ENCODE measurements at regions not wholly inside any gene's neighbourhood (a gene's known extent, or its start where the extent isn't known, plus 50 kb on each side); places are given as distances from the start of the nearest gene placed in this dataset.

DNA sequence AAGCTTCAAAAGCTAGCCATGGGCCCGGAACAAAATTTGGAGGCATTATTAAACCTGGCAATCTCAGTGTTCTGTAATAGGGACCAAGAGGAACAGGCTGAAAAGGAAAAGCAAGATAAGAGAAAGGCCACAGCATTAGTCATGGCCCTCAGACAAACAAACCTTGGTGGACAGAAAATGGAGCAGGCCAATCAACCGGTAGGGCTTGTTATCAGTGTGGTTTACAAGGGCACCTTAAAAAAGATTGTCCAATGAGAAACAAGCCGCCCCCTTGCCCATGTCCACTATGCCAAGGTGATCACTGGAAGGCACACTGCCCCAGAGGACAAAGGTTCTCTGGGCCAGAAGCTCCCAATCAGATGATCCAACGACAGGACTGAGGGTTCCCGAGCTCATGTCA, 653.9 kb upstream of the TMEM132C start:
- H3K4me1 Mint-ChIP-seq: peaks cover 36 to 39% of the 10 kb centered on the region in 2 experiments
- Histone ChIP-seq H4K5ac (ENCODE audit: insufficient read length, low read depth, low read length) (no peak overlapping the region), H3K4me1 (ENCODE audit: insufficient read depth, low read length) (no peaks in the 10 kb centered on the region), H4K91ac (ENCODE audit: insufficient read length, low read depth, low read length) (no peak overlapping the region), H3K79me1 (ENCODE audit: insufficient read depth, low read depth, low read length, poor library complexity, severe bottlenecking) (no peaks in the 10 kb centered on the region), H2BK20ac (ENCODE audit: low read depth, low read length, poor library complexity, severe bottlenecking) (no peak overlapping the region), H3K4me2 (ENCODE audit: insufficient read depth, insufficient read length, low read length) (no peak overlapping the region), H3K9ac (ENCODE audit: extremely low read depth, insufficient read length, low read length) (no peak overlapping the region), H3K56ac (ENCODE audit: insufficient read length, low read depth, low read length) (no peak overlapping the region), H2BK5ac (ENCODE audit: insufficient read length, low read length) (no peak overlapping the region), H3K14ac (ENCODE audit: insufficient read depth, low read length) (no peak overlapping the region), H3K9me3 (ENCODE audit: control insufficient read depth, low read depth, low read length) (no peaks in the 10 kb centered on the region), H4K20me1 (ENCODE audit: control insufficient read depth, insufficient read depth, insufficient read length) (no peaks in the 10 kb centered on the region), H3K23me2 (ENCODE audit: insufficient read length, low read depth, low read length, poor library complexity, severe bottlenecking) (no peaks in the 10 kb centered on the region), H3K23ac (ENCODE audit: insufficient read length, low read depth, low read length) (no peak overlapping the region), H3T11ph (ENCODE audit: low read length) (no peak overlapping the region), H2AFZ (ENCODE audit: low read length) (no peak overlapping the region), H2BK15ac (ENCODE audit: low read depth, low read length) (no peak overlapping the region), H3K4ac (ENCODE audit: low read depth, low read length) (no peak overlapping the region), H2AK5ac (ENCODE audit: insufficient read length, low read length) (no peak overlapping the region), H3K79me2 (ENCODE audit: insufficient read depth, low read length) (no peaks in the 10 kb centered on the region), H2BK120ac (ENCODE audit: low read depth, low read length, poor library complexity, severe bottlenecking) (no peak overlapping the region), H2BK12ac (ENCODE audit: insufficient read length, low read depth, low read length) (no peak overlapping the region), H4K8ac (replicated peaks; ENCODE audit: insufficient read length, low read depth, low read length) (no peak overlapping the region), H3K27ac (ENCODE audit: insufficient read length, low read depth, low read length) (no peak overlapping the region), H3K27me3 (ENCODE audit: insufficient read depth, low read length) (no peaks in the 10 kb centered on the region), H3K18ac (ENCODE audit: insufficient read length, low read depth, low read length) (no peak overlapping the region)
- peaks cover 2% of the 10 kb centered on the region for H3K27me3 Mint-ChIP-seq (ENCODE audit: low read depth)
- no peak for DNase-seq
- H3K36me3 Mint-ChIP-seq (ENCODE audit: insufficient read depth in 1 of 3, low read depth in 3 of 3): peaks cover 0 to 5% (median 2%) of the 10 kb centered on the region in 3 experiments; a peak in 5 of 7 replicates
- no peak overlapping the region for H3K4me3 Mint-ChIP-seq
- TF ChIP-seq, protein P1, sequence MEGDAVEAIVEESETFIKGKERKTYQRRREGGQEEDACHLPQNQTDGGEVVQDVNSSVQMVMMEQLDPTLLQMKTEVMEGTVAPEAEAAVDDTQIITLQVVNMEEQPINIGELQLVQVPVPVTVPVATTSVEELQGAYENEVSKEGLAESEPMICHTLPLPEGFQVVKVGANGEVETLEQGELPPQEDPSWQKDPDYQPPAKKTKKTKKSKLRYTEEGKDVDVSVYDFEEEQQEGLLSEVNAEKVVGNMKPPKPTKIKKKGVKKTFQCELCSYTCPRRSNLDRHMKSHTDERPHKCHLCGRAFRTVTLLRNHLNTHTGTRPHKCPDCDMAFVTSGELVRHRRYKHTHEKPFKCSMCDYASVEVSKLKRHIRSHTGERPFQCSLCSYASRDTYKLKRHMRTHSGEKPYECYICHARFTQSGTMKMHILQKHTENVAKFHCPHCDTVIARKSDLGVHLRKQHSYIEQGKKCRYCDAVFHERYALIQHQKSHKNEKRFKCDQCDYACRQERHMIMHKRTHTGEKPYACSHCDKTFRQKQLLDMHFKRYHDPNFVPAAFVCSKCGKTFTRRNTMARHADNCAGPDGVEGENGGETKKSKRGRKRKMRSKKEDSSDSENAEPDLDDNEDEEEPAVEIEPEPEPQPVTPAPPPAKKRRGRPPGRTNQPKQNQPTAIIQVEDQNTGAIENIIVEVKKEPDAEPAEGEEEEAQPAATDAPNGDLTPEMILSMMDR (conservative IDR thresholded peaks at IDR 0.05): no peak
- no peak overlapping the region for H3K27ac Mint-ChIP-seq
- WGBS (ENCODE audit: extremely low coverage, insufficient read length, low lambda C conversion rate): no CpG with 5 or more reads among the region's 5 CpGs
- H3K9me3 Mint-ChIP-seq: peaks cover 3 to 10% of the 10 kb centered on the region in 2 experiments; a peak in 4 of 5 replicates

All from H9 (cell line).